Inflammatory macrophage treated with lipopolysaccharide for 4 hours (primary cell): ENCODE measurements at regions not wholly inside any gene's neighbourhood (a gene's known extent, or its start where the extent isn't known, plus 50 kb on each side); places are given as distances from the start of the nearest gene placed in this dataset.
"Not testable (repeated sequence)": the region's sequence is repeated elsewhere in the genome, so short reads cannot be mapped to it uniquely, and the experiment has no call there.

Source experiments
- DNase-seq: peaks from one replicate; pipeline ENCODE4 v3.0.0-alpha.2; 2020

- no peak for DNase-seq
Observed at GRCh38 chr6:164812706-164813105, 496.7 kb downstream of the C6orf118 start.

DNA sequence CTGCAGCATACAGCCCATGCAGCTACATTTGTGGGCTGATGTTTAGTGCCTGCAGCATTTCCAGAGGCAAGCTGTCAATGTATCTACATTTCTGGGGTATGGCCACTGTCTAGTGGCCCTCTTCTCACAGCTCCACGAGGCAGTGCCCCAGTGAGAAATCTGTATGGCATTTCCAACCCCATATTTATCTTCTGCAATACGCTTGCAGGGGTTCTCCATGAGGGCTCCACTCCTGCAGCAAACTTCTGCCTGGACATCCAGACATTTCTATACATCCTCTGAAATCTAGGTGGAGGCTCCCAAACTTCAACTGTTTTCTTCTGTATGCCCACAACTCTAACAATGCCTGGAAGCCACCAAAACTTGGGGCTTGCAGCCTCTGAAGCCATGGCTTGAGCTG lies 502.3 kb downstream of the C6orf118 start:
- no peak for DNase-seq

DNA sequence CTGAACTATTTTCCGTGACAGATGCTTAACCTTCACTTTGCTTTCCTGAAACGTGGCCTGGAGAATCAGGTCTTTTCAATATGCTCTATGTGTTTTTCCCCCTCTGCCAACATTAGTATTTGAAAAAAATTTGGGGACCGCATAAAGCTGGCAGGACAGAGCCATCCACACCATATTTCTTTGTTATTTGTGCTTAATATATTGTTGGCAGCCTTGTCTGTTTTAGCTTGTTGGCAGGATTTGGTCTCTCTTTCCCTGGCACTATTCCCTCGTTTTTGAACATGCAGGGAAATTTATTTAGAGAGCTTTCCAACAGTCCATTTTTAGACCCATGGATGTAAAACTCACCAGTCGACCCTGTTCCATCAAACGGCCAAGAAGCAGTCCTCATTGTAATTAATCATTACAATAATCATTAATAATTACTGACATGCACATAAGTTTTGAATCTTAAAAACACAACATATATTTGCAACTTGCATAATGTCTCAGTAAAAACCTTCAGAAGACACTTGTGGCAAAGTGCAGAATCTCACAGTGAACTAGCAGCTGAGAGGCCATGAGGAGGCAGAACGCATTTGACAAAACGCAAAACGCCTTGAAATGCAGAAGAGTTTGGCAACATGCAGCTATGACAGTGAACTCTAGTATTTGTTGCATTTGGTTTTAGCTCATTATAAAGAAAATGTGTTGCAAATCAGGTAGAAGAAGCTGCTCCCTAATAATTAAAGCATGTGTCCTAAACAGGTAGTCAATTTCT lies 514.2 kb downstream of the C6orf118 start:
- no peak for DNase-seq

DNA sequence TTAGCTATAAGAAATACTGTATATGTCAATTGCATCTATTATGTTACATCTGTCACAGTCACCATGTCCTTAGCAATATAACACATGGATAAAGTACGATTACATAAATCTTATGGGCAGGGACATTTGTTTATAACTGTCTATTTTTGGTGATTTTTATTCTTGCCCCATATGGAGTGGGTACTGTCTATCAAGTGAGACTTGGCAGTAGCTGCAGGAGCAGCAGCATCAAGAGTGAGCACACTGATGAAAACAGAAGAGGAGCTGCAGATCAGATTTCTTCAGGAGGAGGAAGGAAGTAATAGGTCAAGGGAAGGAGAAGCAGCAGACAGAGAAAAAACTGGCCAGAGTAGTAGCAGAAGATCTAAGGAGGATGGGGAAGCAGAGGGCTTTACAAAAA lies 516.7 kb downstream of the C6orf118 start:
- no peak for DNase-seq

- DNase-seq: no peak
Observed at GRCh38 chr6:164791498-164791897, 517.9 kb downstream of the C6orf118 start.

GRCh38 chr6:164763788-164764187 lies 545.6 kb downstream of the C6orf118 start:
- no peak for DNase-seq

DNA sequence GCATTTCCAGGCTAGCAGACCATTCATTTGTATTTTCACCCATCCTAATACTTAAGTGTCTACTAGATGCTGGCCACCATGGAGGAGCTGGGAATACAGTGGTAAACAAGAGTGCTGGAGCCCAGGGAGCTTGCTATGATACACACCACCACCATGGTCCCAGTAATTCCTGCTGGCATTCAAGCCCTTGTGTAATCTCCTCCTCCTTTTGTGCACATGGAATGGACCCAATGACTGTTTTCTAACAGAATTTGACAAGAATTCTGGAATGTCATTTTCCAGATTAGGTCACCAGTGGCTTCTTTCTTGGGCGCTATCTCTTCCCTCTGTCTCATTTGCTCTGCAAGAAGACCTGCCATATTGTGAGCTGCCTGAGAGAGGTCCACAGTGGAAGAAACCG lies 552.0 kb downstream of the C6orf118 start:
- no peak for DNase-seq

GRCh38 chr6:164756723-164757122 lies 552.7 kb downstream of the C6orf118 start:
- DNase-seq: no peak

- no peak for DNase-seq
Observed at GRCh38 chr6:164756142-164756541, 553.3 kb downstream of the C6orf118 start.

GRCh38 chr6:164753517-164753916 lies 555.9 kb downstream of the C6orf118 start:
- DNase-seq: no peak

DNA sequence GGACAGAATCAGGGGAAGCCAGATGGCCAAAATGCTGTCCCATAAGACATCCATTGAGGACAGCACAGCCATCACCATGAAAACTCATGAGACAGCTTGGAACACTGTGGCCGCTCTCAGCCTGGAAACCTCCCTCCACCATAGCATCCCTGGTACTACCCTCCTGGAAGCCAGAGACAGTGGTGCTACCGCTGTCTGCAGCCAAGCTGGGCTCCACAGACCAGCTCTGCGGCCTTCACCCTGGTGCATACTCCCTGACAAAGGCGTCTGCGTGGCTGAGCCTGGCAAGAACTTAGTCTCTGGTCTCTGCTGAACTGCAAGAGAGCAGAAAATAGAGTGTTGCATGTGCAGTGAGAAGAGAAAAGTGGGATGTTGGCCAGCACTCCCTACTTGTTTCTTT lies 558.0 kb downstream of the C6orf118 start:
- DNase-seq: no peak

DNA sequence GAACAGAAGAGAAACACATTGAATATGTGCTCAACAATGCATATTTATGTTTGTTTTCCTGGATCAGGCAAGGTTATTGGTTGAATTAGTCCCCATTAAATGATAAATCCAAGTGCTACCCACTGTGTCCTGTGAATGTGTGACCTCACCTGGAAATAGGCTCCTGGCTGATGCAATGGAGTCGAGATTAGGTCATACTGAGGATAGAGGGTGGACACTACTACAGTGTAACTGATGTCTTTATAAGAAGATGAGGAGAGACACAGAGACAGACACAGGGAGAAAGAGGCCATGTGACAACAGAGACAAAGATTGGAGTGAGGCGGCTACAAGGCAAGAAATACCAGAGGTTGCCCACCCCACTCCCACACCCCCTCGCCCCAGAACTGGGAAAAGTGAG lies 559.3 kb downstream of the C6orf118 start:
- DNase-seq: no peak

- DNase-seq: no peak
Observed at GRCh38 chr6:164749221-164750064, 560.0 kb downstream of the C6orf118 start.

DNA sequence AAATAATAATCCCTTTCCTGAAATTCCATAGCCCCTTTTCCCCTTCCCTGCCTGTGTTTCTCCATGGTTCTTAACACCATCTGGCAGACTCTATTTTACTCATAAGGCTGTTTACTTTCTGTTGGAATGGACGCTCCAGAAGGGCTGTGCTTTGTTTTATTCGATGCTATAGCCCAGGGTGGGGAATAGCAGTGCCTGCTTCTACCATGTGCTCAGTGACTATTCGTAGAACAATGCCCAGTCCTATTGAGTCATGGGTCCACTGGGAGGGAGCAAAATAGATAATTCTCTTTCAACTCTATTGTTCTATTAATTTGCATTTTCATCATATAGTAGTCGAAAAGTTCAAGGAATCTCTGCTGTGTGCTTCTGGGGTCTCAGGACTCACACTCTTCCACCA lies 565.1 kb downstream of the C6orf118 start:
- DNase-seq: no peak

DNA sequence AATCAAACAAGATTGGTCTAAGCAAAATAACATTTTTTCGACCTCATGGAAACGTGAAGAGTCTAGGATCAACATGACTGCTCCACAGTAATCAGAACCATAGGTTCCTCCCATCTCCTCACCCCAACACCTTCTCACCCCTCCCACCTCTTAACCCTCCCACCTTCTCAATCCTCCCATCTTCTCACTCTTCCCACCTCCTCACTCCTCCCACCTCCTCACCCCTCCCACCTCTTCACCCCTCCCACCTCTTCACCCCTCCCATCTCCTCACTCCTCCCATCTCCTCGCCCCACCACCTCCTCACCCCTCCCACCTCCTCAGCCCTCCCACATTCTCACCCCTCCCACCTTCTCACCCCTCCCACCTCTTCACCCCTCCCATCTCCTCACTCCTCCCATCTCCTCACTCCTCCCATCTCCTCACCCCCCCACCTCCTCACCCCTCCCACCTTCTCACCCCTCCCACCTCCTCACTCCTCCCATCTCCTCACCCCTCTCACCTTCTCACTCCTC lies 567.4 kb downstream of the C6orf118 start:
- no peak for DNase-seq

DNA sequence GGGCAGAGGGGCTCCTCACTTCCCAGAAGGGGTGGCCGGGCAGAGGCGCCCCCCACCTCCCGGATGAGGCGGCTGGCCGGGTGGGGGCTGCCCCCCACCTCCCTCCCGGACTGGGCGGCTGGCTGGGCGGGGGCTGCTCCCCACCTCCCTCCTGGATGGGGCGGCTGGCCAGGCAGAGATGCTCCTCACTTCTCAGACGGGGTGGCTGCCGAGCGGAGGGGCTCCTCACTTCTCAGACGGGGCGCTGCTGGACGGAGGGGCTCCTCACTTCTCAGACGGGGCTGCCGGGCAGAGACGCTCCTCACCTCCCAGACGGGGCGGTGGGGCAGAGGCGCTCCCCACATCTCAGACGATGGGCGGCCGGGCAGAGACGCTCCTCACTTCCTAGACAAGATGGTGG lies 573.3 kb downstream of the C6orf118 start:
- DNase-seq: not testable (repeated sequence)

- DNase-seq: no peak
Observed at GRCh38 chr6:164731539-164731938, 577.9 kb downstream of the C6orf118 start.

DNA sequence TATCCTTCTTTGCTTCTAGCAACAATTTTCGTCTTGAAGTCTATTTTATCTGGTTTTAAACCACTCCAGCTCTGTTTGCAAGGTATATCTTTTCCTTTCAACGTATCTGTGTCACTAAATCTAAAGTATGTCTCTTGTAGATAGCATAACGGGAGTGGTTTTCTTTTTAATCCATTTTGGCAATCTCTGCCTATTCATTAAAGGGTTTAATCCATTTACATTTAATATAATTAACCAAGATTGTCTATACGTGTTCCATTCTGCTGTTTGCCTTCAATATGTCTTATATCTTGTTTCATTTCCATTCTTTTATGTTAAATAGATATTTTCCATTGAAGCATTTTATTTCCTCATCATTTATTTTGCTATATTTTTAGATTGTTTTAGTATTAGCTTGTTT lies 587.9 kb downstream of the C6orf118 start:
- DNase-seq: no peak

GRCh38 chr6:164700497-164700896 lies 608.9 kb downstream of the C6orf118 start:
- no peak for DNase-seq

DNA sequence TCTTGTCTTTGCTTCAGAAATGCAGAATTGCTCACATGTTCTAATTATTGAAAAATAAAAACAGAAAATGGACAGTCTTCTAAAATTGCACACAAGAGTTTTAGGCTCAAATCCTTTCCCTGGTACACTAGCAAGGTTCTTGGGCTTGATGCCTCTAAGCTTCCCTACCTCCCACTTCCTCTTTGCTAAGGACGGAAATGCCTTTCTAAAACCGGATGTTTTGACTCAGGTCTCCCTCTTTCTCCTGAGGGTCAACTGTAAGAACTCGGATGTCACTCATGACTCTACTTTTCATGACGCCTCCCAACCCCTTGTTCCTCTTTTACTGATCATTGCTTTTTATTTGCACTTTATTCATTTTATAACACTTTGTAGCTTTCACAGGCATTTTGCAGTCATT lies 613.5 kb downstream of the C6orf118 start:
- DNase-seq: no peak

DNA sequence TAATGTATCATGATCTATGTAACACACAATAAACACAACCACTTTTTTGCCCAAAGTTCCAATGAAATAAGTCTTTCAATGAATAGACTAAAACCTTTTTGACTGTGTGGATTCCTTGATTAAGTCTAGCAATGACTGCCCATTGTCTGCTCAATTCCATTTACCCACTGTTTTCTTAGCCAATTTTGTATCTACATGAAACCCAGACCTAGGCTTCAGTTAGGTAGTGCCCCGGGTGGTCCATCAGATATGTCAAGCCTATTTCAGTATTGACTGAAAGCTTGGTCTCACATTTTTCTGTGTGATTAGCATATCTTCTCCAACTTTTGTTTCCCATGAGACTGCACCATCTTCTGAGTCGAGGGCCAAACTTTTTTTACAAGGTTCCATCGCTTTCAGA lies 615.0 kb downstream of the C6orf118 start:
- DNase-seq: no peak

GRCh38 chr6:164693944-164694343 lies 615.5 kb downstream of the C6orf118 start:
- DNase-seq: no peak

DNA sequence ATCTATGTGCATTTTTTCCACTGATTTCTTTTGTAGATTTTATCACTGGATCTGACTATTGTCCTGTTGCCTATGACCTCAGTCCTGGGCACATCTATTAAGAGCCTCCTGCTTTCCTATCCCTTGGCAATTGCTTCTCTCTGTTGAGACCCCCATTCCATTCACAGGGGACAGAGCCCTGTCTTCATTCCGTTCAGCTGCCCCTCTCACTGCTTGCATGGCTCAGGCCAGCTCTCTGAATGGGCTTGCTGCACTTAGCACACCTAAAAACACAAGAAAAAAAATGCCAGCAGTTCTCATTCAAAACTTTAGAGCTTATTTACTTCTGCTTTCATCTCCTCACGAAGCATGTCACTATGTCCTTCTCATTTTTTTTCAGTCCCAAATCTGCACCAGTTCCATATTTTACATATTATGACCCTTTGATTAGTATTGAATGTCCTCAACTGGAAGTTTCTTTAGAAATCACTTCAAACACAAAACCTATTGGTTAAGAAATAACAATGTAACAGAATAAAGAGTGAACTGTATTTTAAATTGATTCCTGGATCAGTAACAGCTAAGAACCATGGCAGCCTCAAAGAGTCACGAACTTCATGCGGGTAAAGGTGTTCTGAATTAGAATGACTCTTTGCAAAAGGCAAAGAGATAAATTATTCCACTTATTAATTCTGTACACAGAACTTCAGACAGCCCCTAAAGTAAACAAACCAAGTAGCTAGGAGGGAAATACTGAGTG lies 616.5 kb downstream of the C6orf118 start:
- DNase-seq: no peak
